Activated CD8-positive, alpha-beta memory T cell treated with anti-CD3 and anti-CD28 coated beads, Interleukin-2, amount 50 U/mL, for 1 hour (primary cell): ENCODE measurements at regions not wholly inside any gene's neighbourhood (a gene's known extent, or its start where the extent isn't known, plus 50 kb on each side); places are given as distances from the start of the nearest gene placed in this dataset.
"Not testable (repeated sequence)": the region's sequence is repeated elsewhere in the genome, so short reads cannot be mapped to it uniquely, and the experiment has no call there.

Source experiments
- DNase-seq: peaks from one replicate; pipeline ENCODE4 v3.0.0-alpha.2; 2020; ENCODE audit errors: extremely low read depth

- DNase-seq = no peak
Observed at GRCh38 chrX:148265829-148266228, 234.6 kb upstream of the AFF2 start.

- DNase-seq = no peak
Observed at GRCh38 chrX:148268673-148269072, 231.7 kb upstream of the AFF2 start.

GRCh38 chrX:148269513-148269912 lies 230.9 kb upstream of the AFF2 start:
- no peak for DNase-seq

- DNase-seq = no peak
Observed at GRCh38 chrX:148270499-148270898, 229.9 kb upstream of the AFF2 start.

- DNase-seq = no peak
Observed at GRCh38 chrX:148271263-148271662, 229.2 kb upstream of the AFF2 start.

- DNase-seq = no peak
Observed at GRCh38 chrX:148281920-148282319, 218.5 kb upstream of the AFF2 start.

- no peak for DNase-seq
Observed at GRCh38 chrX:148282504-148282903, 217.9 kb upstream of the AFF2 start.

- DNase-seq = no peak
Observed at GRCh38 chrX:148284056-148284455, 216.4 kb upstream of the AFF2 start.

- DNase-seq = no peak
Observed at GRCh38 chrX:148284821-148285220, 215.6 kb upstream of the AFF2 start.

- DNase-seq = no peak
Observed at GRCh38 chrX:148288451-148288850, 212.0 kb upstream of the AFF2 start.

- no peak for DNase-seq
Observed at GRCh38 chrX:148290041-148290440, 210.4 kb upstream of the AFF2 start.

- no peak for DNase-seq
Observed at GRCh38 chrX:148290931-148291330, 209.5 kb upstream of the AFF2 start.

GRCh38 chrX:148298737-148299136 lies 201.7 kb upstream of the AFF2 start:
- DNase-seq = no peak

GRCh38 chrX:148305214-148305613 lies 195.2 kb upstream of the AFF2 start:
- not testable (repeated sequence) for DNase-seq

- no peak for DNase-seq
Observed at GRCh38 chrX:148309413-148309812, 191.0 kb upstream of the AFF2 start.

- DNase-seq = peak; percentile 14
Observed at GRCh38 chrX:148310426-148311165, 189.8 kb upstream of the AFF2 start.

- no peak for DNase-seq
Observed at GRCh38 chrX:148311544-148311943, 188.9 kb upstream of the AFF2 start.

GRCh38 chrX:148314876-148315275 lies 185.5 kb upstream of the AFF2 start:
- no peak for DNase-seq

- DNase-seq = no peak
Observed at GRCh38 chrX:148316446-148316845, 184.0 kb upstream of the AFF2 start.

- DNase-seq = no peak
Observed at GRCh38 chrX:148322906-148323305, 177.5 kb upstream of the AFF2 start.

GRCh38 chrX:148333989-148334388 lies 166.4 kb upstream of the AFF2 start:
- no peak for DNase-seq

- no peak for DNase-seq
Observed at GRCh38 chrX:148337873-148338272, 162.5 kb upstream of the AFF2 start.

- DNase-seq = no peak
Observed at GRCh38 chrX:148354916-148355315, 145.5 kb upstream of the AFF2 start.

GRCh38 chrX:148361641-148362040 lies 138.8 kb upstream of the AFF2 start:
- no peak for DNase-seq
